PC-3 (cell line): ENCODE measurements at regions not wholly inside any gene's neighbourhood (a gene's known extent, or its start where the extent isn't known, plus 50 kb on each side); places are given as distances from the start of the nearest gene placed in this dataset.
"Not testable (repeated sequence)": the region's sequence is repeated elsewhere in the genome, so short reads cannot be mapped to it uniquely, and the experiment has no call there.

Experiments
- CTCF ChIP-seq: fragments of 300-600 bp; sonication (generic); conservative IDR thresholded peaks from 2 replicates; pipeline ENCODE4 v1.5.1; 2017; ENCODE audit warnings: antibody characterized with exemption, low read depth, mild to moderate bottlenecking, low read length
- EZH2 ChIP-seq: fragments of 300-600 bp; sonication (generic); IDR thresholded peaks from one replicate; pipeline ENCODE4 v1.6.1; 2017; ENCODE audit warnings: antibody characterized with exemption, mild to moderate bottlenecking, low read length; ENCODE audit not compliant: unreplicated experiment

DNA sequence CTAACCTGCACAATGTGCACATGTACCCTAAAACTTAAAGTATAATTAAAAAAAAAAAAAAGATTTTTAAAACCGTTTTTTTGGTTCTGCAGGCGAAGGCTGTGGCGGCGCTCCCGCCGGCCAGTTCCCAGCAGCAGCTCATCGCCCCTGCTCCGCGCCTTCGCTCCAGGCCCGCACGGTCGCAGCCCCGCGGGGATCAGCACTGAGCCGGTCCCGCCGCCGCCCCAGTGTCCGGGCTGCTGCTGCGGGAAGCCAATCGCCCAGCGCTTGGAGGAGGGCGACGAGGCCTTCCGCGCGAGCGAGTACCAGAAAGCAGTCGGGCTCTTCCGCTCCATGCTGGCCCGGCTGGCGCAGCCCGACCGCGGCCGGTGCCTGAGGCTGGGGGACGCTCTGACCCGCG is 572.8 kb downstream of the TUBA3C start:
- not testable (repeated sequence) for TF ChIP-seq CTCF, EZH2
